ENCODE measurements at regions not wholly inside any gene's neighbourhood (a gene's known extent, or its start where the extent isn't known, plus 50 kb on each side); places are given as distances from the start of the nearest gene placed in this dataset.

DNA sequence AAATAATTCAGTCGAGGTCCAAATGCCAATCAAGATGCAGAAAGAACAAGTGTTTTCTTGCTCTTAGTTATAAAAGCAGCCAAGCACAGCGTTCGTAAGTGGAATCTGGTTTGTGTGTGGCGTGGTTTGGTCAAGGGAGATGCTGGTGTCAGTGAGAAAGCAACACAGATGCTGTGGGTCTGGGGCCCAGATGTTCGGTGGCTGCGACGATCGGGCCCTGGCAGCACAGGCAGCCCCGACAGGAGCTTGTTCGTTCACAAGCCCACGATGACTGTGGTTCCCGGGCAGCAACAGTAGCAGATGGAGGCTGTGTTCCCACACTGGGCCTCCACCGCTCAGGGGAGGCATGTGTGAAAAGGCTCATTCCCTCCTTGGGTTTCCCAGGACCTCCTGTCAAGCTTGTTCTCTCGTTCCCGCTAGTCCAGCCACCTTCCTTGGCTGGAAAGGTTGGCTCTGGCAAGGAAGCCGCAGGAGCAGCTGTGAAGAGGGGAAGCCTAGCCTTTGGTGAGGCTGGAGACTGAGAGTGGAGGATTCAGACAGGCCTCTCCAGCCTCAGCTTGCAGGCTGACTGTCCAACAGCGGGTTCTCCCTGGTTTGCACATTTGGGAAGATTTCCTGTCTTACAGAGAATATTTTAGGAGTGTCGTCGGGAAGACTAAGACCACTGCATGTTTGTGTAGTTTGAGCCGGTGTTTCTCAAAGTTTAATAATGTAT is 304.7 kb downstream of the QKI start:
- H3K36me3 Mint-ChIP-seq (ENCODE audit: low read depth) = peaks cover 2% of the 10 kb centered on the region
- ATAC-seq = no peak
- no peaks in the 10 kb centered on the region for H3K9me3 ChIP-seq (ENCODE audit: control insufficient read depth, low read length, poor library complexity, severe bottlenecking)
- H3K27ac Mint-ChIP-seq = no peak overlapping the region
- no peak for DNase-seq
- H3K4me1 Mint-ChIP-seq = no peaks in the 10 kb centered on the region
- H3K27me3 Mint-ChIP-seq = peaks cover 19% of the 10 kb centered on the region
- H3K4me3 Mint-ChIP-seq = no peak overlapping the region

DNA sequence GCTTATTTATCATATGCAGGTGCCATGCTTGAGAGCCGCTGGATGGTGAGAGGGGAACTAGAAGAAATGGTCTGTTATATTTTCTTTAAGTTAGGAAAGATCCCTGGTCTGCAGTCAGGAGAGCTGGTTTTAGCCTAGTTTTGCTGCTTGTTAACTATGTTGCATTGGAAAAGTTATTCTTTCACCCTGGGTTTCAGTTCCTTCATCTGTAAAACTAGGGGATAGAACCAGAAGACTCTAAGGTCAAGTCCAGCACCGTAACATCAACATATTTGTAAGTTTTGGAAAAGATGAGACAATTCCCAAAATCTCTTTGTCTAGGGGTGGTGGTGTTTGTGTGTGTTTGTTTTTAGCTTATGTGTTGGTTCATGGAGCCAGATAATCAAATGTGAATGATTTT is 304.0 kb downstream of the QKI start:
- no peaks in the 10 kb centered on the region for H3K9me3 ChIP-seq (ENCODE audit: control insufficient read depth, low read length, poor library complexity, severe bottlenecking)
- Mint-ChIP-seq H3K36me3 (ENCODE audit: low read depth) (peaks cover 2% of the 10 kb centered on the region), H3K4me1 (no peaks in the 10 kb centered on the region), H3K27ac (no peak overlapping the region), H3K27me3 (peaks cover 19% of the 10 kb centered on the region), H3K4me3 (no peak overlapping the region)
- DNase-seq = no peak
- ATAC-seq = no peak

DNA sequence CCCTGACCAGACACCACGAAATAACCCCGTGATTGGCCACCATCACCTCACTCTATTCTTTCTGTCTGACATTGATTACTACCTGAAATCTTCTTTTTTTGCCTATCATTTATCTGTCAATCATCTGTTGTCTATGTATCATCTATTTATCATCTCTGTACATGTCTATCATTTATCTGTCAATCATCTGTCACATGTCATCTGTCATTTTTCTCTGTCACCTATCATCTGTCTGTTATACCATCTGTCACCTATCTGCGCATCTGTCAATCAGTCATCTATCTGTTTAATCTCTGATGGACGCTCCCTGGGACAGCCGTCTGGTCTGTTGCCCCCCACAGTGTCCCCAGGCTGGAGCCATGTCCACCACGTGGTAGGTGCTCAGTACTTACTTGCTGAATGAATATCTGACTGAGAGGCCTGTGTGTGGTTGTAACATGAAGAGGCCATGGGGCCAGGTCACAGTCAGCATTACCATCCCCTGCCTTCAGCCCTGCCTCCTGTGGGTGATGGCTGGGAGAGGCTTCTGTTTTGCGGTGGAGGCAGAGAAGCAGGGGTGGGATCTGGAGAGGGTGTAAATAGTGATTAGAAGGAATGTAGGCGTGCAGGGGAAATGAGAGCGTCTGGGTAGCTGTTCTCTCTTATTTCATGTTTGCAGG is 302.7 kb downstream of the QKI start:
- no peak for DNase-seq
- Mint-ChIP-seq H3K4me1 (peaks cover 2% of the 10 kb centered on the region), H3K27me3 (peaks cover 19% of the 10 kb centered on the region), H3K4me3 (no peak overlapping the region), H3K27ac (no peak overlapping the region), H3K36me3 (ENCODE audit: low read depth) (peaks cover 2% of the 10 kb centered on the region)
- ATAC-seq = no peak
- H3K9me3 ChIP-seq (ENCODE audit: control insufficient read depth, low read length, poor library complexity, severe bottlenecking) = no peaks in the 10 kb centered on the region

DNA sequence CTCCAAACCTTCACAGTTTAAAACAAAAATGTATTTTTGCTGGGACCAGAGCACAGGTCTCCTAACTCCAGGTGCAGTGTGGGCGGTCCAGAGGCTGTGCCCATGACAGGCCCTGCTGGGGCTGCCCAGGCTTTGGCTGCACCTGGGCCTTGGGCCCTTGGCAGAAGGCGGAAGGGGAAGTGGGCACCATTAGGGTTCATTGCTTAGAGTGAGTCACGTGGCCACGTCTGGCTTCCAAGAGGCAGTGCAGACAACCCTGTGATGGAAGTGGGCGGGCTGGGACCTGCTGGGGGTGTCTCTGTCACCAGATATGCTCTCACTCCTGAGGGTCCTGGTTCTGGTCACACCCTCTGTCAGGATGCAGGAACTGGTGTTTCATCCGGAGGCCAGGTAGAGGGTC is 302.2 kb downstream of the QKI start:
- H3K27me3 Mint-ChIP-seq = peaks cover 19% of the 10 kb centered on the region
- H3K9me3 ChIP-seq (ENCODE audit: control insufficient read depth, low read length, poor library complexity, severe bottlenecking) = no peaks in the 10 kb centered on the region
- no peak overlapping the region for H3K4me3 Mint-ChIP-seq
- peaks cover 2% of the 10 kb centered on the region for H3K4me1 Mint-ChIP-seq
- ATAC-seq = peak; percentile 37
- no peak for DNase-seq
- peaks cover 2% of the 10 kb centered on the region for H3K36me3 Mint-ChIP-seq (ENCODE audit: low read depth)
- no peak overlapping the region for H3K27ac Mint-ChIP-seq

DNA sequence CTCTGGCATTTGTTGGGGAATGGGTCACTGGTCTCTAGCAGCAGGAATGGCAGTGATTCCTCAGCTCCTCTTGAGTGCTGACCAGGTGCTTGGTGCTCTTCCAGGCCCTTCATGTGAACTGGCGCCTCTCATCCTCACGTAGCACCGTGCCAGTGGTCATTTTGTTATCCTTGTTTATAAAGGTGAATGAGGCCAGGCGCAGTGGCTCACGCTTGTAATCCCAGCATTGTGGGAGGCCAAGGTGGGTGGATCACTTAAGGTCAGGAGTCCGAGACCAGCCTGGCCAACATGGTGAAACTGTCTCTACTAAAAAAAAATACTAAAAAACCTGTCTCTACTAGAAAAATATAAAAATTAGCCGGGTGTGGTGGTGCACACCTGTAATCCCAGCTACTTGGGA is 301.3 kb downstream of the QKI start:
- Mint-ChIP-seq H3K27ac (no peak overlapping the region), H3K4me1 (peaks cover 2% of the 10 kb centered on the region), H3K36me3 (ENCODE audit: low read depth) (peaks cover 2% of the 10 kb centered on the region), H3K4me3 (no peak overlapping the region), H3K27me3 (peaks cover 15% of the 10 kb centered on the region)
- H3K9me3 ChIP-seq (ENCODE audit: control insufficient read depth, low read length, poor library complexity, severe bottlenecking) = no peaks in the 10 kb centered on the region
- no peak for ATAC-seq
- DNase-seq = no peak

DNA sequence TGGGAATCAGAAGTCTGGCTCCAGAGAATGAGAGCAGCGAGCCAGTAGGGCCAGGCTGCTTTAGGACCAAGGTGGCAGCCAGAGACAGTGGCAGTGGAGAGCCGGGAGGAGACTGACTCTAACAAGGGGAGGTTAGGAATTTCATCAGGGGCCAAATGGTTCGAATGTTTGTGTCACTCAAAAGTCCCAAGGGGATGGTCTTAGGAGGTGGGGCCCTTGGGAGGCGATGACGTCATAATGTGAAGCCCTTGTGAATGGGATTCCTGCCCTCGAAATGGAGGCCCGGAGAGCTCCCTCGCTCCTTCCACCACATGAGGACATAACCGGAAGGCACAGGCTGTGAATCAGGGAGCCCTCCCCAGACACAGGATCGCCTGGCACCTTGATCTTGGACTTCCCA is 299.7 kb downstream of the QKI start:
- Mint-ChIP-seq H3K27ac (no peak overlapping the region), H3K27me3 (peaks cover 11% of the 10 kb centered on the region), H3K4me3 (no peak overlapping the region), H3K4me1 (peaks cover 2% of the 10 kb centered on the region), H3K36me3 (ENCODE audit: low read depth) (peaks cover 2% of the 10 kb centered on the region)
- no peaks in the 10 kb centered on the region for H3K9me3 ChIP-seq (ENCODE audit: control insufficient read depth, low read length, poor library complexity, severe bottlenecking)
- DNase-seq (no peak), ATAC-seq (no peak)

DNA sequence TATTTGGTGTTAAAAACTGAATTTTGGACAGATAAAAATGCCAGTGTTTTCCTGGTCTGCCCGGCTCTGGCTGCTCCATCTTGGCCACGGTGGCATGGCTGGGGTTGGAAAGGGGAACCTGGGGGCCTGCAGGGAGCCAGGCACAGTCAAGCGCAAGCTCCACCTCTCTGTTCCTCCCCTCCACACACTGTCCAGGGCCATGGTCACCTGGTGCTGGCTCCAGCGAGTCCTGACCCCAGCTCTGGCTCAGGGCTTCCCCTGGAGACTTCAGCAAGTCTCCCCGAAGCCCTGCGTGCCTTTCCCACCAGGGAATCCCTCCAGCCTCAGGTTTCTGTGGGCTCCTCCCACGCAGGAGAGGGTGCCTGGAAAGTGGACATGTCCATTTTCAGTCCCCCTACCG is 298.5 kb downstream of the QKI start:
- ATAC-seq (no peak), DNase-seq (no peak)
- peaks cover 2% of the 10 kb centered on the region for H3K36me3 Mint-ChIP-seq (ENCODE audit: low read depth)
- no peak overlapping the region for H3K4me3 Mint-ChIP-seq
- H3K9me3 ChIP-seq (ENCODE audit: control insufficient read depth, low read length, poor library complexity, severe bottlenecking) = no peaks in the 10 kb centered on the region
- H3K4me1 Mint-ChIP-seq = peaks cover 2% of the 10 kb centered on the region
- no peak overlapping the region for H3K27ac Mint-ChIP-seq
- H3K27me3 Mint-ChIP-seq = peaks cover 4% of the 10 kb centered on the region

DNA sequence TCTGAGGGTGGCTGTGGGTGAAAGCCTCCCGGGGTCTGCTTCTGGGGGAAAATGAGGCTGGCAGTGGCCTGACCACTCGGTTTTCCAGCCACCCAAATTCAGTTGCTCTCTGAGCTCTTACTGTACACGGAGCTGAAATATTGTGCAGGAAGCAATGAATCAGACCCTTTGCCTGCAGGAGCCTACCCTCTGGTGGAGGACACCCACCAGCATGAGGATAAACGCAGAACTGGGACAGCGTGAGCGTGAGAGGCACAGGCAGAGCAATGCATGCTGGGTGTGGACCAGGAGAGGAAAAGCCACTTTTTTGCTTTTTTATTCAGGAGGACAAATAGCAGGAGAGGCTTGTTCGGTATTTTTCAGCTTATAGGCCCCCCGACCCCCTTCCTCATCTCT is 298.0 kb downstream of the QKI start:
- peaks cover 2% of the 10 kb centered on the region for H3K36me3 Mint-ChIP-seq (ENCODE audit: low read depth)
- peak; percentile 8 for ATAC-seq
- H3K27ac Mint-ChIP-seq = no peak overlapping the region
- H3K27me3 Mint-ChIP-seq = peaks cover 6% of the 10 kb centered on the region
- peak overlapping the region; percentile 12 for H3K4me3 Mint-ChIP-seq
- H3K4me1 Mint-ChIP-seq = peaks cover 2% of the 10 kb centered on the region
- no peaks in the 10 kb centered on the region for H3K9me3 ChIP-seq (ENCODE audit: control insufficient read depth, low read length, poor library complexity, severe bottlenecking)
- no peak for DNase-seq

DNA sequence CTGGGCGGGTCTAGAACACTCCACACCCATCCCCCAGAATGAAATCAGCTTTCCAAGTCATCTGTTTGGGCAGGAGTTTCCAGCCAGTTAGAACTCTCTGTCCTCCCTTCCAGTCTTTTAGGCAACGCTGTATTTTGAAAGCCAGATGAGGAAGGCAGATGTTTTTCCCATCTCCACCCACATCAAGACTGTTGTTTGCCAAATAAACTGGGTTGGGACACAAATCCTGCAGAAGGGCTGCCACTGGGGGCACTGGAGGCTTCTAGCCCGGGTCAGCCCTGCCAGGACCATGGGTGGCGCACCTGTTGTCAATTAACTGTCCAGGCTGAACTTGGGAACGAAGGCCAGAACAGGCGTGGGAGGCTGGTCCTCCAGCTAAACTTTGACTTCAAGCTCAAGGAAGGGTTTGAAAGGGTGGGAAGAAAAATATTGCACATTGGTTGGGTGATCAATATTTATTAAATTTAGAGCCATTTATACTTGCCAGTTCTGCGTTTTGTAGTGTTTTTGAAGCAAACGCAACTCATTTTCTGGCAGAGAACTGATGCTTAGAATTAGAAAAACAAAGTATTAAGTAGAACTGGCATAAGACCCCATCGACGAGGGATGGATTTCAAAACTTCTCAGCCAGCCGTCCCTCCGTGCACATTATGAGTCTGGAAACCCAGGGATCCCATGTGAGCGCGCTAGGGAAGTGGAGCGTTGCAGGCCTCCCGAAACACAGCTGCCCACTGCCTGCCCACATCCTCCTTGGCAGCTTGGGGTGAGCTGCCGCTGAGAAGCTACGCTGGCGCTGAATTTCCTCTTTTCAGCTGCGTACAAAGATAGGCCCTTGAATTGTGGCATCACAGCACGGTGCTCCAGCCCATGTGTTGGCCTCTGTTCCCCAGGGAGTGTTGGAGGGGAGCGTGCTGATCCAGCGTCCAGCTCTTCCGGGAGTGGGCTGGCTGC is 297.4 kb downstream of the QKI start:
- ATAC-seq (peak; percentile 50), DNase-seq (no peak)
- H3K4me3 Mint-ChIP-seq = peak overlapping the region; percentile 12
- no peaks in the 10 kb centered on the region for H3K9me3 ChIP-seq (ENCODE audit: control insufficient read depth, low read length, poor library complexity, severe bottlenecking)
- no peak overlapping the region for H3K27ac Mint-ChIP-seq
- no peaks in the 10 kb centered on the region for H3K36me3 Mint-ChIP-seq (ENCODE audit: low read depth)
- H3K4me1 Mint-ChIP-seq = peaks cover 6% of the 10 kb centered on the region
- peaks cover 11% of the 10 kb centered on the region for H3K27me3 Mint-ChIP-seq

DNA sequence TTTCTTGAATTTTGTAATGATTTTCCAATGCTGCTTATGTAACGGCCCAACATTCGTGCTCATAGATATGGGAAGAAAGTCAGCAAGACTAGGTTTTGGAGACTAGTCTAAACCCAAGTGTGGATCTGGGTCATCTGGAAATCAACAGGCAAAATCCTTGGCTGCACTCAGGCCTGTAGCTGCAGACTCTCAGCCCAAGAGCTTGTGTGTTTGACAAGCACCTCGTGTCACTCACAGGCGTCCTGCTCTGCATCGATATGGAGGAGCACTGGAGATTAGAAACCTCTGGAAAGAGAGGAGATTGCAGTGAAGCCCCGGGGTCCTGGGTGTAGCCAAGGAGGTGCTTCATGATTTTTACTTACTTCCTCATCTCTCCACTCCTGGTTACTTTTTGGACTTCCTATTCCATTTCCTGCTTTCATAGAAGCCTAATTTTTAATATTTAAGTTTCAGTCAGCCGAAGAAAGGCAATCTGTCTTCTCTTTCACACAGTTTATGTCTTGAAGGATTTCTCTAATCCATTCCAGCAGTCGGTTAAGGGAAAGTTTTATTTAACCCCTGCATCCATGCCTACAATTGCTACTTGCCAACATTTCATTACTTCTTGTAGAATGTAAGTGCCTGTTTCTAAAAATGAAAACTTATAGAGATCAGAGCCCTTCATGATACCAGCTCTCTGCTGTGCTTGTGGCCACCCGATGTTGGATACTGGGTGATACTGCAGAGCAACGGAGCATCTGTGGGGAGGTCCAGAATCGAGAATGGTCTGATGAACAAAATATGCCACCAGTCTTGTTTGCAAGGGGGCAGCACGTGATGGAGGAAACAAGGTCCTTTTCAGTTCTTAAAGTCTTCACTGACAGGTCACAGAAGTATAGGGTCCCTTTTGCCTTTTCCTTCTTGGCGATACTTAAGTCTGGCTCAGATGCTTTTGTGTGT is 296.3 kb downstream of the QKI start:
- Mint-ChIP-seq H3K27me3 (peaks cover 11% of the 10 kb centered on the region), H3K4me3 (no peak overlapping the region)
- no peak for ATAC-seq

DNA sequence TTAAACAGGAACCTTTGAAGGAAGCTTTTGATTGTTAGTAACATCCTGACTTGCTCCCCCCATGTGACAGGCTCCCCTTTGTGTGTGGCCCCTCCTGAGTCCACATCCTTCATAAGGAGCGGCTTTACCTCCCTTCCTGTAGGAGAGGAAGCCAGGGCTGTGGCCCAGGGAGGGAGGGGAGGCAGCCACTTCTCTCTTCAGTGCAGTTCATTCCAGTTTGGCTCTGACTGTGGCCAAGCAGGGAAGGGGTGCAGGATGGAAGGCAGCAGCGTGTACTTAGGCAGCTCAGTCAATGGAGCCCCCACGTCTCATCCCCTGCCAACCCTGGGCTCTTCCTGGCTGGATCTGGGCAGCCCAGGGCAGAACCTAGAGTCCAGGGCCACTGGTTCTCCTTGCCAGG is 295.2 kb downstream of the QKI start:
- no peak for DNase-seq

More for the DNA sequence above, 296.3 kb downstream of the QKI start:
- no peaks in the 10 kb centered on the region for H3K9me3 ChIP-seq (ENCODE audit: control insufficient read depth, low read length, poor library complexity, severe bottlenecking)
- no peaks in the 10 kb centered on the region for H3K36me3 Mint-ChIP-seq (ENCODE audit: low read depth)
- no peak overlapping the region for H3K27ac Mint-ChIP-seq
- DNase-seq = no peak
- peaks cover 6% of the 10 kb centered on the region for H3K4me1 Mint-ChIP-seq

DNA sequence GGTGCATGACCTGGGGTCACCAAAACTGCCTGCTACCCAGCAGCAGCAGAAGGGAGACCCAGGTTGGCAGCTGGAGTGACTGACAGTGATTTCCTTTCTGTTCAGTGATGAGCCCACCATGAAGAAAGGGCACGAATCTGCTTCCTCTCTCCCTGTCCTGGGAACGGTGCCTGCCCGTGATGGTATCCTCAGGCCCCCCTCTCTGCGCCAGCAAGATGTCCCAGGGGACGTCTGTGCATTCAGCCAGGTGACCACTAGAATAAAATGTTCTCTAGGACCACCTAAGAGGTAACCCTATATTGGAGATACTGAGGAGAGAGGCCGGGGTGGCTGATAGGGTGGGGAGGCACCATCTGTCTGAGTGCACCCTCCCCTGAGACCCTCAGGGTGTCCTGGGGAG is 294.7 kb downstream of the QKI start:
- H3K36me3 Mint-ChIP-seq (ENCODE audit: low read depth) = no peaks in the 10 kb centered on the region
- peaks cover 6% of the 10 kb centered on the region for H3K4me1 Mint-ChIP-seq
- H3K4me3 Mint-ChIP-seq = no peak overlapping the region

More for the DNA sequence above, 295.2 kb downstream of the QKI start:
- Mint-ChIP-seq H3K4me1 (peaks cover 6% of the 10 kb centered on the region), H3K27me3 (peaks cover 15% of the 10 kb centered on the region), H3K27ac (no peak overlapping the region), H3K4me3 (no peak overlapping the region), H3K36me3 (ENCODE audit: low read depth) (no peaks in the 10 kb centered on the region)
- no peaks in the 10 kb centered on the region for H3K9me3 ChIP-seq (ENCODE audit: control insufficient read depth, low read length, poor library complexity, severe bottlenecking)
- no peak for ATAC-seq

More for the DNA sequence above, 294.7 kb downstream of the QKI start:
- Mint-ChIP-seq H3K27me3 (peaks cover 19% of the 10 kb centered on the region), H3K27ac (no peak overlapping the region)
- H3K9me3 ChIP-seq (ENCODE audit: control insufficient read depth, low read length, poor library complexity, severe bottlenecking) = no peaks in the 10 kb centered on the region
- ATAC-seq (no peak), DNase-seq (no peak)
